ENCODE measurements at regions not wholly inside any gene's neighbourhood (a gene's known extent, or its start where the extent isn't known, plus 50 kb on each side); places are given as distances from the start of the nearest gene placed in this dataset.

DNA sequence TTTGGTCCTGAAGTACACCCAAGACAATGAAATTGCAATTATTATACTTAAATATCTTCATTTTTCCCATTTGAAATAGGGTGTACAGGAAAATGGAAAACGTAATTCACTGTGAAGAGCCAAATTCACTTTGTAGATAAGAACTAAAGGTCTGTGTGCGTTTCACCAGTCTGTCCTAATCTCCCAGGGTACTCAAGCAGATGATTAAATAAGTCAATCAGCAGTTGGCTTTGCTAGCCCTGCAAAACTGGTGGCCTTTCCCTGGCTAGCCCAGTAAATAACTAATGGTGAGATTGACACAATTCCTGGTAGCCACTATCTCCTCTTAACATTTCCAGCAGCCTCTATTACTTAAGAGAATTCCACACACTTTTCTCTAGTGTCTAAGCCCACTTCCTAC is 389.3 kb downstream of the TBL1XR1 start:
- no peak for TF ChIP-seq POLR2A (IDR thresholded peaks at IDR 0.05)
- TF ChIP-seq, protein P1, sequence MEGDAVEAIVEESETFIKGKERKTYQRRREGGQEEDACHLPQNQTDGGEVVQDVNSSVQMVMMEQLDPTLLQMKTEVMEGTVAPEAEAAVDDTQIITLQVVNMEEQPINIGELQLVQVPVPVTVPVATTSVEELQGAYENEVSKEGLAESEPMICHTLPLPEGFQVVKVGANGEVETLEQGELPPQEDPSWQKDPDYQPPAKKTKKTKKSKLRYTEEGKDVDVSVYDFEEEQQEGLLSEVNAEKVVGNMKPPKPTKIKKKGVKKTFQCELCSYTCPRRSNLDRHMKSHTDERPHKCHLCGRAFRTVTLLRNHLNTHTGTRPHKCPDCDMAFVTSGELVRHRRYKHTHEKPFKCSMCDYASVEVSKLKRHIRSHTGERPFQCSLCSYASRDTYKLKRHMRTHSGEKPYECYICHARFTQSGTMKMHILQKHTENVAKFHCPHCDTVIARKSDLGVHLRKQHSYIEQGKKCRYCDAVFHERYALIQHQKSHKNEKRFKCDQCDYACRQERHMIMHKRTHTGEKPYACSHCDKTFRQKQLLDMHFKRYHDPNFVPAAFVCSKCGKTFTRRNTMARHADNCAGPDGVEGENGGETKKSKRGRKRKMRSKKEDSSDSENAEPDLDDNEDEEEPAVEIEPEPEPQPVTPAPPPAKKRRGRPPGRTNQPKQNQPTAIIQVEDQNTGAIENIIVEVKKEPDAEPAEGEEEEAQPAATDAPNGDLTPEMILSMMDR (IDR thresholded peaks at IDR 0.05) = no peak
- H3K4me3 ChIP-seq (ENCODE audit: low read depth, poor library complexity, severe bottlenecking) = no peak overlapping the region
- WGBS, 2 donors = 75 to 85% methylated on average over 2 of the region's 2 CpGs
- intact Hi-C loops (cut with DNase I; ENCODE audit: low total_unique reads) = no loop called here
- DNase-seq (ENCODE audit: low spot score in 2 of 2) = no peak

DNA sequence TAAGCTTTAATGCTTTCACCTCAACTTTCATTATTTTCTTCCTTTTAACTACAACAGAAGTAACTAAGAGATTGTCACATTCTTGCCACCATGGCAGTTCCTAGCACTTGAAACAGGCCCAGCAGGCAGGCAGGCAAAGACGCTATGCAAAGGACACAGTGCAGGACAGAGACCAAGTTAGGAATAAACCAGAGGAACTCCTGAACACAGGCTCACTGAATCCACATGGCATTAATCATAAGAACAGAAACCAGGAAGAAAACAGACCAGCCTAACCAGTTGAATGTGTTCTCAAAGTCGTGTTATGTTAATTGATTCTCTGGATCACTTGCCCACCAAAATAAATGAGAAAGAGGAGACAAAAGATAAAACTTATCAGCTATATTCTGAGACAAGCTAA is 397.6 kb downstream of the TBL1XR1 start:
- WGBS, 2 donors = 21 to 25% methylated on average over 2 of the region's 2 CpGs
- TF ChIP-seq POLR2A (IDR thresholded peaks at IDR 0.05) = no peak
- TF ChIP-seq, protein P1 (IDR thresholded peaks at IDR 0.05) = no peak
- no peak overlapping the region for H3K4me3 ChIP-seq (ENCODE audit: low read depth, poor library complexity, severe bottlenecking)
- no peak for DNase-seq (ENCODE audit: low spot score in 2 of 2)
- intact Hi-C loops (cut with DNase I; ENCODE audit: low total_unique reads) = no loop called here

DNA sequence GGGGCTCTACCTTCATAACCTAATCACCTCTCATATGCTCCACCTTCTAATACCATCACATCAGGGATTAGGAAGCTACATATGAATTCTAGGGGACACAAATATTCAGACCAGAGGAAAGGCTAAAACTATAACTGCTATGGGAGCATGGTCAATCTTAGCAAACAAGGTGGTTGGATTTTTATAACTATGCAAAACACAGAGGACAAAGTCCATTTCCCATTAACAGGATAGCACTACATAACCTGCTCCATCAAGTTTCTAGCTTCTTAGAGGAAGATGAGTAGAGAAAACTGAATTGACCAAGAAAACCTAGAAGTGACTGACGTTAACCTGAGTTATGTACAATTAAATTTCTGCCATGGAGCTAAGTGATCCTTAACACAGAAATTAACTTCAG is 398.6 kb downstream of the TBL1XR1 start:
- no peak for DNase-seq (ENCODE audit: low spot score in 2 of 2)
- TF ChIP-seq, protein P1 (IDR thresholded peaks at IDR 0.05) = no peak
- no peak for TF ChIP-seq POLR2A (IDR thresholded peaks at IDR 0.05)
- no peak overlapping the region for H3K4me3 ChIP-seq (ENCODE audit: low read depth, poor library complexity, severe bottlenecking)
- 98 to 100% methylated on average over 1 of the region's 1 CpG for WGBS, 2 donors
- intact Hi-C loops (cut with DNase I; ENCODE audit: low total_unique reads) = no loop called here

DNA sequence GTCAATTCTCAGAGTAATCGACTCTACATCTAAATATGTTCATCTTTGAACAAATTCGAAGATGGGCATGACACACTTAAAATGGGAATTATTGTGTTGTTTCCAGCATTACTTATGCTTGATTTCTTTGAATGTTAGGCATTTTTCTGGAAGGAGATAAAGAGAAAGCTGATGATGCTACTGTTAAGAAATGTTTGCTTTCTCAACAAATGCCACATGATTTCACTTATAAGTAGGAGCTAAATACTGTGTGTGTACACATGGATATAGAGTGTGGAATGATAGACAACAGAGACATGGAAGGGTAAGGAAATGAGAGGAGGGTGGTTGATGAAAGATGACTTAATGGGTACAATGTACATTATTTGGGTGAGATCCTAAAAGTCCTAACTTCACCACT is 400.9 kb downstream of the TBL1XR1 start:
- no peak overlapping the region for H3K4me3 ChIP-seq (ENCODE audit: low read depth, poor library complexity, severe bottlenecking)
- no peak for TF ChIP-seq POLR2A (IDR thresholded peaks at IDR 0.05)
- TF ChIP-seq, protein P1 (IDR thresholded peaks at IDR 0.05) = no peak
- intact Hi-C loops (cut with DNase I; ENCODE audit: low total_unique reads) = no loop called here
- 64 to 69% methylated on average over 2 of the region's 2 CpGs for WGBS, 2 donors
- no peak for DNase-seq (ENCODE audit: low spot score in 2 of 2)

DNA sequence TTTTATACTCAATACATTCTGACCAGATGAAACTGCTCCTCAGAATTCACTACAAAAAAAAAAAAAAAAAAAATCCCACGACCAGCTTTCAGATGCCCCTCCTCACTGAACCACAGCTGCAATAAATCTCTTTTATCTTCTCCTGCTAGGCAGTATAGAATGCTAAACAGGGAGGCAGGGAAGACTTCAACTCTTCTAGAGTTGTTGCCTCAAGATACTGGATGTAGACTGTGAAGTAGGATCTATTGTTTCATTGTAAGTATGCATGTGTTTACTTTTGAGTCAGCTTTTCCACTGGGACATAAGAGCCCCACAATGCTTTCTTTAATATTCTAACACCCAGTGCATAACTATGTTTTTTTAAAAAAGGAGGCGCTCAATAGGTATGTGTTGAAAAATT is 401.4 kb downstream of the TBL1XR1 start:
- H3K4me3 ChIP-seq (ENCODE audit: low read depth, poor library complexity, severe bottlenecking) = no peak overlapping the region
- no peak for TF ChIP-seq POLR2A (IDR thresholded peaks at IDR 0.05)
- TF ChIP-seq, protein P1 (IDR thresholded peaks at IDR 0.05) = no peak
- WGBS, 2 donors = 49 to 50% methylated on average over 2 of the region's 2 CpGs
- no peak for DNase-seq (ENCODE audit: low spot score in 2 of 2)
- intact Hi-C loops (cut with DNase I; ENCODE audit: low total_unique reads) = no loop called here

DNA sequence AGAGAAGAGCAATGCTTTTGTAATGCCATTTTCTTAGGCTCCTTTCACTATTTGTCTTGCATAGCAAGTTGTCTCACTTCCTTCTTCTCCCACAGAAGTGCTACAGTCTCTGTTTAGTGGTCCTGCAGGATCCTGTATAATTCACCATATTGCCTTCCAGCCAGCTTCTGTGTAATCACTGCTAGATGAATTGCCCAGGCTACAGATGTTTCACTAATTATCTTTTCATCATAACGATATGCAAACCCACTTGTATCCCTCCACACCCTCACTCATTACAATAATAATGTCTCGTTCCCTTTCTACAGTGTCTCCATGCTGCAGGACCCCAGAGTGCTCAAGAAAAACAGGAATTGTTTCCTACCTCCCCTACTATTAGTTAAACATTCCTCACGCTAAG is 402.9 kb downstream of the TBL1XR1 start:
- WGBS, 2 donors = 71 to 73% methylated on average over 3 of the region's 3 CpGs
- TF ChIP-seq, protein P1 (IDR thresholded peaks at IDR 0.05) = no peak
- TF ChIP-seq POLR2A (IDR thresholded peaks at IDR 0.05) = no peak

More for the DNA sequence above, 402.9 kb downstream of the TBL1XR1 start:
- H3K4me3 ChIP-seq (ENCODE audit: low read depth, poor library complexity, severe bottlenecking) = no peak overlapping the region
- DNase-seq (ENCODE audit: low spot score in 2 of 2) = no peak
- intact Hi-C loops (cut with DNase I; ENCODE audit: low total_unique reads) = no loop called here

Measured in lower leg skin (tissue), 4 donors.